Uterus (tissue), 3 donors: ENCODE measurements at regions not wholly inside any gene's neighbourhood (a gene's known extent, or its start where the extent isn't known, plus 50 kb on each side); places are given as distances from the start of the nearest gene placed in this dataset.

ENCODE experiments used
- DNase-seq, 2 donors: peaks; one replicate each; pipeline ENCODE4 v3.0.0-alpha.2; 2019 to 2020
- H3K27ac ChIP-seq, 2 donors: fragments of 200-600 bp; sonication (generic); 1 replicate in 1 of 2; 2 replicates in 1 of 2; pipeline ENCODE4 v1.5.1; 2016 to 2018
- H3K27me3 ChIP-seq, 2 donors: fragments of 200-600 bp; sonication (generic); one replicate each; pipeline ENCODE4 v1.5.1; 2018 to 2019; ENCODE audit warnings: control low read depth in 1 of 2
- H3K36me3 ChIP-seq, 2 donors: fragments of 200-600 bp; sonication (generic); one replicate each; pipeline ENCODE4 v1.5.1; 2019; ENCODE audit warnings: control low read depth in 1 of 2
- H3K4me1 ChIP-seq, 2 donors: fragments of 200-600 bp; sonication (generic); one replicate each; pipeline ENCODE4 v1.5.1; 2018 to 2019; ENCODE audit warnings: control low read depth in 1 of 2
- H3K4me3 ChIP-seq, 2 donors: fragments of 200-600 bp; sonication (generic); 1 replicate in 1 of 2; 2 replicates in 1 of 2; pipeline ENCODE4 v1.5.1; 2018 to 2019; ENCODE audit warnings: mild to moderate bottlenecking in 1 of 2
- H3K9me3 ChIP-seq, 2 donors: fragments of 200-600 bp; sonication (generic); one replicate each; pipeline ENCODE4 v1.5.1; 2019; ENCODE audit warnings: control low read depth in 1 of 2
- CTCF ChIP-seq, 4 experiments: fragments of 200-600 bp in 2 of 4; fragments of 450-650 bp in 2 of 4; sonication (generic) in 2 of 4; IDR thresholded peaks; one replicate each; pipeline ENCODE4 v1.5.1; 2016 to 2019; ENCODE audit warnings: antibody characterized with exemption in 4 of 4, mild to moderate bottlenecking in 2 of 4, moderate library complexity in 1 of 4
- POLR2A ChIP-seq, 2 donors: fragments of 450-650 bp; IDR thresholded peaks; one replicate each; pipeline ENCODE4 v1.6.1; 2016; ENCODE audit warnings: antibody characterized with exemption in 2 of 2, mild to moderate bottlenecking in 1 of 2, moderate library complexity in 1 of 2
- intact Hi-C: fragments of 100-400 bp; cut with DNase I; formaldehyde crosslinking; loops from one replicate; pipeline ENCODE4 v1.15.1; 2023; ENCODE audit warnings: low total_unique reads
- donor health status: DM: yes; HTN: yes; CAD: no.

- no peak overlapping the region for H3K27ac ChIP-seq
- no peak for DNase-seq
- TF ChIP-seq POLR2A (IDR thresholded peaks at IDR 0.05): no peak
- TF ChIP-seq CTCF (IDR thresholded peaks at IDR 0.05): no peak
- H3K4me1 ChIP-seq: no peaks in the 10 kb centered on the region
- intact Hi-C loops: no loop called here
- H3K36me3 ChIP-seq: no peaks in the 10 kb centered on the region
- H3K4me3 ChIP-seq: no peak overlapping the region
- no peaks in the 10 kb centered on the region for H3K9me3 ChIP-seq
- H3K27me3 ChIP-seq: no peaks in the 10 kb centered on the region
Measured at GRCh38 chr10:43006490-43006889, 70.4 kb upstream of the RET start.

- TF ChIP-seq POLR2A (IDR thresholded peaks at IDR 0.05) (no peak), CTCF (IDR thresholded peaks at IDR 0.05) (no peak)
- Histone ChIP-seq H3K4me3 (no peak overlapping the region), H3K36me3 (no peaks in the 10 kb centered on the region), H3K4me1 (no peaks in the 10 kb centered on the region), H3K9me3 (no peaks in the 10 kb centered on the region), H3K27me3 (no peaks in the 10 kb centered on the region), H3K27ac (no peak overlapping the region)
- intact Hi-C loops: no loop called here
- DNase-seq: no peak
Measured at GRCh38 chr10:43012578-43012977, 64.3 kb upstream of the RET start.

GRCh38 chr10:43013065-43013464 lies 63.8 kb upstream of the RET start:
- H3K4me3 ChIP-seq: no peak overlapping the region
- no peak for DNase-seq
- no peaks in the 10 kb centered on the region for H3K27me3 ChIP-seq
- no peaks in the 10 kb centered on the region for H3K9me3 ChIP-seq
- no peaks in the 10 kb centered on the region for H3K4me1 ChIP-seq
- H3K36me3 ChIP-seq: no peaks in the 10 kb centered on the region
- TF ChIP-seq CTCF (IDR thresholded peaks at IDR 0.05) (no peak), POLR2A (IDR thresholded peaks at IDR 0.05) (no peak)
- no peak overlapping the region for H3K27ac ChIP-seq
- intact Hi-C loops: no loop called here

- TF ChIP-seq CTCF (IDR thresholded peaks at IDR 0.05): no peak
- no peak for TF ChIP-seq POLR2A (IDR thresholded peaks at IDR 0.05)
- H3K9me3 ChIP-seq: no peaks in the 10 kb centered on the region
Measured at GRCh38 chr10:43024524-43024923, 52.3 kb upstream of the RET start.

GRCh38 chr10:43024942-43025700 lies 51.7 kb upstream of the RET start:
- DNase-seq: no peak
- TF ChIP-seq CTCF (IDR thresholded peaks at IDR 0.05) (no peak), POLR2A (IDR thresholded peaks at IDR 0.05) (no peak)
- no peaks in the 10 kb centered on the region for H3K27me3 ChIP-seq

More at GRCh38 chr10:43024524-43024923, 52.3 kb upstream of the RET start:
- DNase-seq: no peak
- no peak overlapping the region for H3K4me3 ChIP-seq
- no peaks in the 10 kb centered on the region for H3K4me1 ChIP-seq
- H3K27me3 ChIP-seq: no peaks in the 10 kb centered on the region
- H3K27ac ChIP-seq: no peak overlapping the region
- intact Hi-C loops: no loop called here
- no peaks in the 10 kb centered on the region for H3K36me3 ChIP-seq

More at GRCh38 chr10:43024942-43025700, 51.7 kb upstream of the RET start:
- intact Hi-C loops: no loop called here
- no peaks in the 10 kb centered on the region for H3K36me3 ChIP-seq
- no peak overlapping the region for H3K27ac ChIP-seq
- no peaks in the 10 kb centered on the region for H3K4me1 ChIP-seq
- H3K4me3 ChIP-seq: no peak overlapping the region
- H3K9me3 ChIP-seq: no peaks in the 10 kb centered on the region
